AG09309 (cell line): ENCODE measurements at regions not wholly inside any gene's neighbourhood (a gene's known extent, or its start where the extent isn't known, plus 50 kb on each side); places are given as distances from the start of the nearest gene placed in this dataset.

Source experiments
- DNase-seq: peaks from one replicate; pipeline ENCODE4 v3.0.0-alpha.2; 2010; ENCODE audit warnings: low read depth
- H3K4me3 ChIP-seq: 2 replicates; pipeline ENCODE4 v1.5.1; 2011; ENCODE audit warnings: mild to moderate bottlenecking, low read depth, low read length, moderate library complexity; ENCODE audit not compliant: control insufficient read depth
- CTCF ChIP-seq: IDR thresholded peaks from 2 replicates; pipeline ENCODE4 v1.5.1; 2011; ENCODE audit warnings: mild to moderate bottlenecking, low read depth, low read length, inconsistent platforms; ENCODE audit not compliant: insufficient read depth, control insufficient read depth; ENCODE audit errors: missing control alignments

GRCh38 chr5:61257421-61257820, 74.6 kb upstream of the ZSWIM6 start:
- DNase-seq = no peak
- TF ChIP-seq CTCF = no peak
- no peak overlapping the region for H3K4me3 ChIP-seq

DNA sequence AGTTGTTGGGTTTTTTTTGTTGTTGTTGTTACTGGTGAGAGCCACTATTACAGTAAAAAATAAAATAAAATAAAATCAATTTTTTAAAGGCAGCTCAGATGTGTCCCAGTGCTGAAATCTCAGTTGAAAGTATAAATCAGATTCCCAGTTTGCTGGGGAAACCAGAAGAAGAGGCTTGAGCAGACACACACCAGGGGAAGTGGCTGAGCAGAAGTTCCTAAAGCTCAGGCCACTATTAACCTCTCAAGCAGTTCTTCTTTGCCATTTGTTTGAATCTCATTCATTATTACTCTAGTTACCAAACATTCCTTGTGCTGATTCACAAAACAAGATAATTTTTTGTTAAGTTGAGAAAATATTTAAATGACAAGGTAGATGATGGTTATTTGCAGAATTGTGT, 70.9 kb upstream of the ZSWIM6 start:
- no peak for TF ChIP-seq CTCF
- no peak for DNase-seq
- H3K4me3 ChIP-seq = no peak overlapping the region

DNA sequence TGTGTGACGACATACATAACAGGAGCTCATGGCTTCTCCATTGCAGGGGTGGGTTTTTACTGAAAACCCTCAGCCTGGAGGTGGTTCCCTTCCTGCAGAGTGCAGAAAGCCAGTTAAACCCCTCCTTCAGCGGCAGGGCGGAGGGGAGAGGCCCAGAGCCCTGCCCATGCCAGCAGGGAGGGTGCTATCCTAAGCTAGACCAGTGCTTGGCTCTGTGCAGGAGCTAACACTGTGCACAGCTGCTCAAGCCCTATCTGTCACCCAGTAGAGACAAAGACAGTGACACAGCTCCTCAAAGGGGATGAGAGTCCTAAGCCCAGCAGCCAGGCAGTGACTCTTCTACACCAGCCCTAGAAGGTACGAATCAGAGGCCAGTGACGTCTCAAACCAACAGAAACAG, 70.0 kb upstream of the ZSWIM6 start:
- H3K4me3 ChIP-seq = no peak overlapping the region
- TF ChIP-seq CTCF = no peak
- no peak for DNase-seq

GRCh38 chr5:61263072-61263471, 69.0 kb upstream of the ZSWIM6 start:
- DNase-seq = no peak
- H3K4me3 ChIP-seq = no peak overlapping the region
- TF ChIP-seq CTCF = no peak

DNA sequence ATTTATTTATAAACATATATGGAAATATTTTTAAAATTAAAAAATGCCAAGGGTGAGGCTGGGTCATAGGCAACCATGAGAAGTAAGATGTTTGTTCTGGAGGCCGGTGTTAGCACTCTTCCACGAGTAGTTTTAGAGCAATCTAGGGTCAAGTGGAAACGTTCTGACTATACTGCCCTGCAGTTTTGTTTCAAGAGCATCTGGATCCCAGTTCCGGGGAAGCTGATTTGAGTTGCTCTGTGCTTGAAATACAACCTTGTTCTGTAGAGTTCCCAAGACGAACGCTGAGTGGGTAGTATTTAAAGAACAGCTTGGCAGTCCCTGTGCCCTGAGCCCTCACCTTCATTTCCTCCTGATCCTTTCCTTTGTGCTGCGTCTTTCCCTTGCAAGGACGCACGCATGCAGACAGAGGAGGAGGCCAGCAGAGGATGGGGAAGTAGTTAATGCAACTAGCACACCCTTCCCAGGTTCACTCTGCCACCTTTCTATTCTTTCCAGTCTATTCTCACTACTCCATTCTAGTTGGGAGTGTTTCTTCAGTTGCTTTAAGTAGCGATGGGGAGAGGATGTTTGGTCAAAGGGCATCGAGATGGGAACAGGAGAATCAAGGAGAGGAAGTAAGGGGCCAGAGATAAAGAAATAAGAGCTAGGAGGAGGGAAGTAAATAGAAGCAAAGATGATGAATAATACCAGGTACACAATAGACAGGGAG, 68.3 kb upstream of the ZSWIM6 start:
- no peak for DNase-seq
- TF ChIP-seq CTCF = no peak
- H3K4me3 ChIP-seq = no peak overlapping the region

DNA sequence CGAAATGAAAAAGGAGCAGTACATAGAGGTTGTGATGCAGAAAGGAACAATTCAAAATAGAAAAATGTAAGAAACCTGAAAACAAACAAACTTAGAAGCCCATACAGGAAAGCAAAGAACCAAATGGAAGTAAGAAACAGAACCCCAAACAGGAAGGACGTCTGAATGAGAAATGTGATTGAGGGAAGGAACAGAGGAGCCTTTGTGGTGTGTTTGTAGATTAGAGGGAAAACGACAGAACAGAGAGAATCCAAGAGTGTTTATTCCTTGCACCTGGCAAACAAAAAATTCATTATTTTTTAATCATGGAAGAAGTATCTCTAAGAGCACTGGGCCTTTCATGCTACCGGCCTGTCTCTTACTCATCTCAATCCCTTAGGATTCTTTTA, 67.8 kb upstream of the ZSWIM6 start:
- no peak for DNase-seq
- no peak overlapping the region for H3K4me3 ChIP-seq
- no peak for TF ChIP-seq CTCF

- no peak overlapping the region for H3K4me3 ChIP-seq
- no peak for DNase-seq
- TF ChIP-seq CTCF = no peak
Measured at GRCh38 chr5:61267116-61267515, 64.9 kb upstream of the ZSWIM6 start.
